PFSK-1 (cell line): ENCODE measurements at regions not wholly inside any gene's neighbourhood (a gene's known extent, or its start where the extent isn't known, plus 50 kb on each side); places are given as distances from the start of the nearest gene placed in this dataset.

Experiments
- FOXP2 ChIP-seq: optimal IDR thresholded peaks from 2 replicates; pipeline ENCODE3; 2011; ENCODE audit warnings: borderline replicate concordance, control low read depth, inconsistent platforms; ENCODE audit not compliant: insufficient read depth; ENCODE audit errors: extremely low read length, extremely low read depth
- POLR2AphosphoS5 ChIP-seq: IDR thresholded peaks from 2 replicates; pipeline ENCODE4 v1.6.1; 2012; ENCODE audit warnings: low read depth, mild to moderate bottlenecking, control low read depth, low read length, moderate library complexity
- SIN3A ChIP-seq: IDR thresholded peaks from 2 replicates; pipeline ENCODE4 v1.6.1; 2012; ENCODE audit warnings: mild to moderate bottlenecking, low read length, moderate library complexity, borderline replicate concordance; ENCODE audit not compliant: insufficient read depth
- TAF1 ChIP-seq: IDR thresholded peaks from 2 replicates; pipeline ENCODE4 v1.6.1; 2012; ENCODE audit warnings: low read length, control low read depth, borderline replicate concordance; ENCODE audit not compliant: insufficient read depth
- TF ChIP-seq, protein P1 (sequence below), 2 experiments: IDR thresholded peaks; 2 replicates each; pipeline versions ENCODE4 v1.6.1 to v1.8.0; 2011 to 2012; ENCODE audit warnings: low read depth in 2 of 2, low read length in 2 of 2, control low read depth in 1 of 2, inconsistent platforms in 1 of 2, mild to moderate bottlenecking in 1 of 2, moderate library complexity in 1 of 2; ENCODE audit not compliant: insufficient read depth in 1 of 2

- TF ChIP-seq FOXP2 (no peak), SIN3A (no peak), TAF1 (no peak), POLR2AphosphoS5 (no peak)
- TF ChIP-seq, protein P1, sequence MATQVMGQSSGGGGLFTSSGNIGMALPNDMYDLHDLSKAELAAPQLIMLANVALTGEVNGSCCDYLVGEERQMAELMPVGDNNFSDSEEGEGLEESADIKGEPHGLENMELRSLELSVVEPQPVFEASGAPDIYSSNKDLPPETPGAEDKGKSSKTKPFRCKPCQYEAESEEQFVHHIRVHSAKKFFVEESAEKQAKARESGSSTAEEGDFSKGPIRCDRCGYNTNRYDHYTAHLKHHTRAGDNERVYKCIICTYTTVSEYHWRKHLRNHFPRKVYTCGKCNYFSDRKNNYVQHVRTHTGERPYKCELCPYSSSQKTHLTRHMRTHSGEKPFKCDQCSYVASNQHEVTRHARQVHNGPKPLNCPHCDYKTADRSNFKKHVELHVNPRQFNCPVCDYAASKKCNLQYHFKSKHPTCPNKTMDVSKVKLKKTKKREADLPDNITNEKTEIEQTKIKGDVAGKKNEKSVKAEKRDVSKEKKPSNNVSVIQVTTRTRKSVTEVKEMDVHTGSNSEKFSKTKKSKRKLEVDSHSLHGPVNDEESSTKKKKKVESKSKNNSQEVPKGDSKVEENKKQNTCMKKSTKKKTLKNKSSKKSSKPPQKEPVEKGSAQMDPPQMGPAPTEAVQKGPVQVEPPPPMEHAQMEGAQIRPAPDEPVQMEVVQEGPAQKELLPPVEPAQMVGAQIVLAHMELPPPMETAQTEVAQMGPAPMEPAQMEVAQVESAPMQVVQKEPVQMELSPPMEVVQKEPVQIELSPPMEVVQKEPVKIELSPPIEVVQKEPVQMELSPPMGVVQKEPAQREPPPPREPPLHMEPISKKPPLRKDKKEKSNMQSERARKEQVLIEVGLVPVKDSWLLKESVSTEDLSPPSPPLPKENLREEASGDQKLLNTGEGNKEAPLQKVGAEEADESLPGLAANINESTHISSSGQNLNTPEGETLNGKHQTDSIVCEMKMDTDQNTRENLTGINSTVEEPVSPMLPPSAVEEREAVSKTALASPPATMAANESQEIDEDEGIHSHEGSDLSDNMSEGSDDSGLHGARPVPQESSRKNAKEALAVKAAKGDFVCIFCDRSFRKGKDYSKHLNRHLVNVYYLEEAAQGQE (IDR thresholded peaks at IDR 0.05; ENCODE audit: insufficient read depth in 1 of 2, low read depth in 2 of 2, low read length in 2 of 2) = no peak
These were observed 220.7 kb upstream of the NOX3 start for GRCh38 chr6:155676346-155676745.

DNA sequence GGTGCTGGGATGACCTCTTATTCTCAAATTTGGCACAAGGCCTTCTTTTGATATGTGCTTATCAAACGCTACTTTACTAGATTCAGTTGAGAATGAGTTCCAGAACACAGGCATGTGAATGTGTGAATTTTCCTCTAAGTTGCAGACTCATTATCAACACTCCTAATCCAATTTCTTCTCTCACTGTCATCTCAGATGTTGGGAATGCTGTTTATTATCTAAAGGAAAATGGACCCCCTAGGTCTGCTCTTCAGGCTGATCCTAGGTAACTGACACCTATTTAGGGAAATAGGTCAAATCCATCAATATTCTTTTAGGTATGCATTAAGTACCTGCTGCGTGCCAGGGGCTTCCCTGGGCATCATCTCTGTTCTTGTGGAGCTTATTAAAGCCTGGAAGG lies 215.0 kb upstream of the NOX3 start:
- TF ChIP-seq, protein P1 (IDR thresholded peaks at IDR 0.05; ENCODE audit: insufficient read depth in 1 of 2, low read depth in 2 of 2, low read length in 2 of 2) = no peak
- TF ChIP-seq SIN3A = no peak
- no peak for TF ChIP-seq TAF1
- TF ChIP-seq FOXP2 = no peak
- no peak for TF ChIP-seq POLR2AphosphoS5

DNA sequence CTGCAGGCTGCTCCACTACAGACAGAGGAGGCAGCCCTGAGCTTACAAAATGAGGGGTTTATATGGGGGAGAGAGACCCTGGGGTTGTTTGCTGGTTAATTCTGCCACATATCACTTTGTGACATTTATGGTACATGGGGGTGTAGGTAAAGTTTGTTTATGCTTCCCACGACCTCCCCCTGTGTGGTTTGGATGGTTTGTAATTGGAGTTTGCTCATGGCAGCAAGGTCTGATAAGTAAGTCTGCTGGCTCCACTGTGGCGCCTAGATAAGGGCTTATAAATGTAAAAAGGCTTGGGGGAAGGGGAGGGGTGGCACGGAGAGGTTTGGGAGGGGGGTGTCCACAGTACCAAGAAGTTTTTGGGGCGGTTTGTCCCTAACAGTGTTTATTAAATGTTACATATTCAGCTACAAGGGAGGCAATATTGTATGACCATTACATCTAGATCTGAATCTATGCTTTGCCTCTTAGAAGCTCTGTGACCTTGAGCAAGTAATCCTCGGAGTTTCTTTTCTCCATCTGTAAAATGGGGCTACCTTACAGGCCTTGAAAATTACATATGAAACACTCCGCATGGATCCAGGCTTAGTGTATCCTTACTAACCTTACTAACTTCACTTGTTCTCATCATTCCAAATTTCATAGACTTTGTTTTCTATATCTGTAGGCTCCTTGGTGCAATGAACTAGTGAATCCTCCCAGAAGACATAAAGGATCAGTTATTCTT lies 204.8 kb upstream of the NOX3 start:
- TF ChIP-seq, protein P1 (IDR thresholded peaks at IDR 0.05; ENCODE audit: insufficient read depth in 1 of 2, low read depth in 2 of 2, low read length in 2 of 2) = no peak
- TF ChIP-seq TAF1 (no peak), SIN3A (no peak), POLR2AphosphoS5 (no peak), FOXP2 (no peak)

DNA sequence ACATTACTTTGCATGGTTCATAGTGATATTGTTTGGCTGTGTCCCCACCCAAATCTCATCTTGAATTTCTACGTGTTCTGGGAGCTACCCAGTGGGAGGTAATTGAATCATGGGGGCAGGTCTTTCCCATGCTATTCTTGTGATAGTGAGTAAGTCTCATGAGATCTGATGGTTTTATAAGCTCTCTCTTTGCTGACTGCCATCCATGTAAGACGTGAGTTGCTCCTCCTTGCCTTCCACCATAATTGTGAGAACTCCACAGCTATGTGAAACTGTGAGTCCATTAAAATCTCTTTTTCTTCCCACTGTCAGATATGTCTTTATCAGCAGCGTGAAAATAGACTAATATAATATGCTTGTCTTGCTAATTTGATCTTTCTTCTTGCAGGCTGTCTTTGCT lies 200.4 kb upstream of the NOX3 start:
- no peak for TF ChIP-seq FOXP2
- no peak for TF ChIP-seq SIN3A
- no peak for TF ChIP-seq TAF1
- TF ChIP-seq POLR2AphosphoS5 = no peak
- TF ChIP-seq, protein P1 (IDR thresholded peaks at IDR 0.05; ENCODE audit: insufficient read depth in 1 of 2, low read depth in 2 of 2, low read length in 2 of 2) = no peak

DNA sequence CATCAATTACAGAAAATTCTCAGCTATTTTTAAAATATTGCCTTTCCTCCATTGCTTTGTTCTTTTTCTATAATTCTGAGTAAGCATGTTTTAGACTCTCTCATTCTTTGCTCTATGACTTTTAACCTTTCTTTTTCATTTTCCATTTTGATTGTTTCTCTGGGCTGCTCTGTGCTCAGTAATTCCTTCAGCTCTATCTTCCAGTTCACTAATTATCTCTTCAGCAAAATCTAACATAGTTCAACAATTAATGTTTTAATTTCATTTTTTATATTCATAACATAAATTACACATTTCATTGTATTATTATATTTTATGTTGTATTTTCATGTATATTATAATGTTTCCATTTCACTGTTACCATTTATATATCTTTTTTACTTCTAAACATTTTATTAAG lies 198.8 kb upstream of the NOX3 start:
- TF ChIP-seq TAF1 (no peak), FOXP2 (no peak), POLR2AphosphoS5 (no peak)
- TF ChIP-seq, protein P1 (IDR thresholded peaks at IDR 0.05; ENCODE audit: insufficient read depth in 1 of 2, low read depth in 2 of 2, low read length in 2 of 2) = no peak
